HCT116 (cell line): ENCODE measurements at regions not wholly inside any gene's neighbourhood (a gene's known extent, or its start where the extent isn't known, plus 50 kb on each side); places are given as distances from the start of the nearest gene placed in this dataset.

Source experiments
- ATAC-seq: fragments of 200-7000 bp; cut with Tn5 transposase; 2 replicates; pipeline ENCODE4 v1.9.1; 2020; ENCODE audit warnings: mild to moderate bottlenecking, moderate library complexity
- BruUV-seq: library from RNA; stranded (reverse); fragments of 400-500 nt; replicated peaks from 2 replicates; lab custom pipeline; 2021; lab: Mats Ljungman, UMichigan
- CTCF ChIA-PET: fragments of 300-600 bp; sonication (Branson Sonifier 250); formaldehyde crosslinking; loops from one replicate; lab custom pipeline; 2021; ENCODE audit warnings: antibody characterized with exemption; lab: Charles Lee
- POLR2A ChIA-PET: fragments of 300-600, 350-600 bp; sonication (Branson Sonifier 250); formaldehyde crosslinking; loops from one replicate; lab custom pipeline; 2021; ENCODE audit warnings: antibody characterized with exemption; lab: Charles Lee
- RAD21 ChIA-PET, 2 experiments: fragments of 300-600 bp; sonication (Branson Sonifier 250); formaldehyde crosslinking; loops; one replicate each; lab custom pipeline; 2023; ENCODE audit warnings: low total read pairs in 2 of 2; ENCODE audit not compliant: uncharacterized antibody in 2 of 2, unreplicated experiment in 2 of 2, low non-redundant PET in 1 of 2; lab: Charles Lee
- DNase-seq: peaks from one replicate; pipeline ENCODE4 v3.0.0-alpha.2; 2010; ENCODE audit warnings: low read depth, low spot score
- H2AFZ ChIP-seq: fragments of 200-600 bp; shearing (Covaris generic), sonication (generic); 2 replicates; pipeline ENCODE4 v1.6.1; 2017; ENCODE audit warnings: low read depth, mixed run types, mixed read lengths, antibody characterized with exemption, low read length; ENCODE audit not compliant: poor library complexity, severe bottlenecking
- H3K27ac ChIP-seq: 2 replicates; pipeline ENCODE4 v1.5.1; 2012; ENCODE audit warnings: low read depth, low read length
- H3K27me3 ChIP-seq: fragments of 200-600 bp; sonication (generic); 2 replicates; pipeline ENCODE4 v1.6.1; 2016; ENCODE audit warnings: mixed run types, low read length, mixed read lengths; ENCODE audit not compliant: insufficient read depth
- H3K36me3 ChIP-seq, 2 experiments: fragments of 200-500 bp in 1 of 2; fragments of 200-600 bp in 1 of 2; sonication (Bioruptor generic) in 1 of 2; sonication (generic) in 1 of 2; 2 replicates each; pipeline versions ENCODE4 v1.5.1 to v1.6.1; 2014 to 2016; ENCODE audit warnings: low read length in 2 of 2, inconsistent platforms in 1 of 2, mixed read lengths in 1 of 2, mixed run types in 1 of 2; ENCODE audit not compliant: insufficient read depth in 2 of 2, control insufficient read depth in 1 of 2
- H3K4me1 ChIP-seq, 2 experiments: fragments of 200-600 bp in 1 of 2; sonication (generic) in 1 of 2; 2 replicates each; pipeline versions ENCODE4 v1.5.1 to v1.6.1; 2012 to 2017; ENCODE audit warnings: low read length in 2 of 2, inconsistent platforms in 1 of 2, mild to moderate bottlenecking in 1 of 2, mixed read lengths in 1 of 2, mixed run types in 1 of 2, moderate library complexity in 1 of 2; ENCODE audit not compliant: insufficient read depth in 2 of 2, control insufficient read depth in 1 of 2
- H3K4me2 ChIP-seq: fragments of 200-600 bp; sonication (generic); 2 replicates; pipeline ENCODE4 v1.6.1; 2017; ENCODE audit warnings: mixed run types, low read length, mixed read lengths
- H3K4me3 ChIP-seq, 2 experiments: fragments of 200-600 bp in 1 of 2; sonication (generic) in 1 of 2; replicated peaks in 1 of 2; 2 replicates each; pipeline ENCODE4 v1.5.1; 2011 to 2016; ENCODE audit warnings: low read length in 2 of 2, control low read depth in 1 of 2, low read depth in 1 of 2, mild to moderate bottlenecking in 1 of 2, mixed read lengths in 1 of 2, mixed run types in 1 of 2
- H3K79me2 ChIP-seq: fragments of 200-600 bp; sonication (generic); 2 replicates; pipeline ENCODE4 v1.6.1; 2017; ENCODE audit warnings: mild to moderate bottlenecking, mixed run types, low read length, moderate library complexity, mixed read lengths; ENCODE audit not compliant: insufficient read depth
- H3K9ac ChIP-seq: fragments of 200-600 bp; sonication (generic); 2 replicates; pipeline ENCODE4 v1.6.1; 2016; ENCODE audit warnings: low read length, mixed read lengths
- H3K9me2 ChIP-seq: fragments of 200-600 bp; sonication (generic), shearing (Covaris generic); 2 replicates; pipeline ENCODE4 v1.6.1; 2017; ENCODE audit warnings: mixed run types, mild to moderate bottlenecking, moderate library complexity; ENCODE audit not compliant: insufficient read depth
- H3K9me3 ChIP-seq, 2 experiments: fragments of 200-500 bp in 1 of 2; fragments of 200-600 bp in 1 of 2; sonication (Bioruptor generic) in 1 of 2; sonication (generic) in 1 of 2; 2 replicates each; pipeline ENCODE4 v1.6.1; 2014 to 2017; ENCODE audit warnings: low read length in 2 of 2, mixed read lengths in 2 of 2, inconsistent platforms in 1 of 2, low read depth in 1 of 2, mild to moderate bottlenecking in 1 of 2, mixed run types in 1 of 2, moderate library complexity in 1 of 2; ENCODE audit not compliant: control insufficient read depth in 1 of 2, insufficient read depth in 1 of 2
- H4K20me1 ChIP-seq: fragments of 200-600 bp; sonication (generic), shearing (Covaris generic); 2 replicates; pipeline ENCODE4 v1.6.1; 2017; ENCODE audit warnings: mixed run types, mild to moderate bottlenecking, moderate library complexity; ENCODE audit not compliant: insufficient read depth
- ATF3 ChIP-seq: IDR thresholded peaks from 2 replicates; pipeline ENCODE4 v1.6.1; 2012
- CBX3 ChIP-seq: IDR thresholded peaks from 2 replicates; pipeline ENCODE4 v1.6.1; 2012; ENCODE audit warnings: low read depth
- ELF1 ChIP-seq: IDR thresholded peaks from 2 replicates; pipeline ENCODE4 v1.6.1; 2012; ENCODE audit warnings: low read depth, borderline replicate concordance
- EZH2phosphoT487 ChIP-seq: fragments of 200-600 bp; IDR thresholded peaks from 2 replicates; pipeline ENCODE4 v1.6.1; 2018; ENCODE audit warnings: antibody characterized with exemption, borderline replicate concordance
- FOSL1 ChIP-seq: IDR thresholded peaks from 2 replicates; pipeline ENCODE4 v1.6.1; 2012; ENCODE audit warnings: low read depth
- JUND ChIP-seq: IDR thresholded peaks from 2 replicates; pipeline ENCODE4 v1.6.1; 2012
- MAX ChIP-seq: IDR thresholded peaks from 2 replicates; pipeline ENCODE4 v1.6.1; 2012
- POLR2A ChIP-seq: IDR thresholded peaks from 2 replicates; pipeline ENCODE4 v1.7.0; 2011; ENCODE audit warnings: borderline replicate concordance; ENCODE audit not compliant: insufficient read depth, insufficient read length; ENCODE audit errors: extremely low read depth
- POLR2AphosphoS5 ChIP-seq: IDR thresholded peaks from 2 replicates; pipeline ENCODE4 v1.6.1; 2011; ENCODE audit warnings: mild to moderate bottlenecking, low read depth, low read length, moderate library complexity
- RAD21 ChIP-seq: IDR thresholded peaks from 2 replicates; pipeline ENCODE4 v1.6.1; 2012; ENCODE audit warnings: low read depth, mild to moderate bottlenecking
- SP1 ChIP-seq: IDR thresholded peaks from 2 replicates; pipeline ENCODE4 v1.6.1; 2012; ENCODE audit warnings: low read depth
- SRF ChIP-seq: IDR thresholded peaks from 2 replicates; pipeline ENCODE4 v1.6.1; 2012; ENCODE audit warnings: low read depth
- TCF7L2 ChIP-seq: IDR thresholded peaks from 2 replicates; pipeline ENCODE4 v1.7.0; 2011; ENCODE audit warnings: borderline replicate concordance, inconsistent platforms; ENCODE audit not compliant: insufficient read depth, insufficient read length; ENCODE audit errors: extremely low read depth
- ZBTB33 ChIP-seq: IDR thresholded peaks from 2 replicates; pipeline ENCODE4 v1.6.1; 2011; ENCODE audit warnings: mild to moderate bottlenecking, low read length, moderate library complexity; ENCODE audit not compliant: insufficient replicate concordance; ENCODE audit errors: extremely low read depth
- ZFX ChIP-seq: fragments of 450-650 bp; IDR thresholded peaks from 2 replicates; pipeline ENCODE4 v1.6.1; 2017
- ZNF274 ChIP-seq: fragments of 200-500 bp; sonication (Bioruptor generic); IDR thresholded peaks from 2 replicates; pipeline ENCODE4 v1.6.1; 2014; ENCODE audit warnings: mild to moderate bottlenecking, low read depth, low read length, inconsistent platforms
- intact Hi-C: fragments of 100-400 bp; cut with micrococcal nuclease; formaldehyde crosslinking; loops from 2 replicates; pipeline ENCODE4 v1.10.0; 2022

- TF ChIP-seq SRF, result no peak
- TF ChIP-seq CBX3, result no peak
- TF ChIP-seq ZFX, result no peak
- TF ChIP-seq SP1, result no peak
- TF ChIP-seq ELF1, result no peak
- TF ChIP-seq ZNF274, result no peak
- TF ChIP-seq JUND, result no peak
- TF ChIP-seq POLR2AphosphoS5, result no peak
- no peak for TF ChIP-seq POLR2A
- TF ChIP-seq RAD21, result no peak
- TF ChIP-seq FOSL1, result no peak
- TF ChIP-seq MAX, result no peak
- no peak for TF ChIP-seq ATF3
- no peak for TF ChIP-seq TCF7L2
- TF ChIP-seq EZH2phosphoT487, result no peak
- no peak for TF ChIP-seq ZBTB33
- no peaks in the 10 kb centered on the region for H4K20me1 ChIP-seq
- ChIA-PET POLR2A (no interaction called here), RAD21 (no interaction called here), CTCF (no interaction called here)
- H3K79me2 ChIP-seq, result no peaks in the 10 kb centered on the region
- no peak overlapping the region for H3K4me2 ChIP-seq
- no peaks in the 10 kb centered on the region for H3K36me3 ChIP-seq
- no TSS peak for BruUV-seq
- H3K27ac ChIP-seq, result no peak overlapping the region
- no peaks in the 10 kb centered on the region for H3K27me3 ChIP-seq
- H3K9me3 ChIP-seq, result peaks cover 0 to 14% of the 10 kb centered on the region in 2 experiments; a peak in 3 of 4 replicates
- H3K9me2 ChIP-seq, result no peaks in the 10 kb centered on the region
- no peaks in the 10 kb centered on the region for H3K4me1 ChIP-seq
- H3K9ac ChIP-seq, result no peak overlapping the region
- DNase-seq, result no peak
- intact Hi-C loops, result no loop called here
- no peak overlapping the region for H2AFZ ChIP-seq
- H3K4me3 ChIP-seq, result no peak overlapping the region
- ATAC-seq, result no peak
Measured at GRCh38 chr7:52436278-52436677, 599.2 kb upstream of the POM121L12 start.
